ENCODE measurements at regions not wholly inside any gene's neighbourhood (a gene's known extent, or its start where the extent isn't known, plus 50 kb on each side); places are given as distances from the start of the nearest gene placed in this dataset.

DNA sequence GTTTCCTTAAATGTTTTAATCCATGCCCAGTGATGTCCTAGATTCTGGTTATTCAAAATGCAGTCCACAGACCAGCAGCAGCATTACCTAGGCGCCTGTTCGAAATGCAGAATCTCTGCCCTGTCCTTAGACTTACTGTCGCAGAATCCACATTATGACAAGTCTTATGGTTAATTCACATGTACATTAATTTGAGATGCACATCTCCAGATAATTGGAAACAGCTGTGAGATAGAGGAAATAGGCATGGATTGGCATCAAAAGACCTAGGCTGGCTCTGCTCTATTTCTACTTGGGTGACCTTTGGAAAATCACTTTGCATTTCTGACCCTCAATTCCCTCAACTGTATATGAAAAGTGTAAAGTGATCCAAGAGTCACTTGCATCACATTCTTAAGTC is 700.7 kb downstream of the DIAPH3 start:
- no peaks in the 10 kb centered on the region for H3K4me1 ChIP-seq (ENCODE audit: control insufficient read depth in 4 of 4, insufficient read depth in 4 of 4, low read length in 3 of 4)
- peaks cover 0 to 5% (median 0%) of the 10 kb centered on the region in 4 donors for H3K27me3 ChIP-seq (ENCODE audit: control insufficient read depth in 4 of 4, insufficient read depth in 4 of 4, low read length in 3 of 4)
- no peak overlapping the region for H3K4me3 ChIP-seq (ENCODE audit: low read depth in 1 of 3, low read length in 3 of 3)
- WGBS = 90% methylated on average over 3 of the region's 3 CpGs
- H3K27ac ChIP-seq (ENCODE audit: low read depth in 1 of 2, low read length in 2 of 2) = no peak overlapping the region
- DNase-seq (ENCODE audit: low spot score) = no peak
- H3K36me3 ChIP-seq (ENCODE audit: control insufficient read depth in 4 of 4, insufficient read depth in 3 of 4, low read depth in 1 of 4, low read length in 3 of 4) = no peaks in the 10 kb centered on the region
- no peaks in the 10 kb centered on the region for H3K9me3 ChIP-seq (ENCODE audit: control insufficient read depth in 4 of 4, low read length in 3 of 4)
- no peak overlapping the region for H3K9ac ChIP-seq (ENCODE audit: low read depth in 1 of 2, low read length in 2 of 2)
- no peak for TF ChIP-seq CTCF (IDR thresholded peaks at IDR 0.05; ENCODE audit: low read depth, low read length, missing input control)
- TF ChIP-seq JUND (IDR thresholded peaks at IDR 0.05) = no peak
- TF ChIP-seq, protein P1, sequence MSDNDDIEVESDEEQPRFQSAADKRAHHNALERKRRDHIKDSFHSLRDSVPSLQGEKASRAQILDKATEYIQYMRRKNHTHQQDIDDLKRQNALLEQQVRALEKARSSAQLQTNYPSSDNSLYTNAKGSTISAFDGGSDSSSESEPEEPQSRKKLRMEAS (IDR thresholded peaks at IDR 0.05) = no peak
- no peak for TF ChIP-seq EGR1 (IDR thresholded peaks at IDR 0.05; ENCODE audit: low read depth in 2 of 2)
- TF ChIP-seq GABPA (IDR thresholded peaks at IDR 0.05 in 1 of 2, conservative IDR thresholded peaks at IDR 0.05 in 1 of 2) = no peak
- TF ChIP-seq YY1 (IDR thresholded peaks at IDR 0.05) = no peak
- TF ChIP-seq SP1 (IDR thresholded peaks at IDR 0.05) = no peak
- no peak for TF ChIP-seq HNF4A (conservative IDR thresholded peaks at IDR 0.05)
- TF ChIP-seq NR2F2 (IDR thresholded peaks at IDR 0.05) = no peak
- no peak for TF ChIP-seq TAF1 (conservative IDR thresholded peaks at IDR 0.05)
- TF ChIP-seq ATF3 (IDR thresholded peaks at IDR 0.05) = no peak
- TF ChIP-seq, protein P2, sequence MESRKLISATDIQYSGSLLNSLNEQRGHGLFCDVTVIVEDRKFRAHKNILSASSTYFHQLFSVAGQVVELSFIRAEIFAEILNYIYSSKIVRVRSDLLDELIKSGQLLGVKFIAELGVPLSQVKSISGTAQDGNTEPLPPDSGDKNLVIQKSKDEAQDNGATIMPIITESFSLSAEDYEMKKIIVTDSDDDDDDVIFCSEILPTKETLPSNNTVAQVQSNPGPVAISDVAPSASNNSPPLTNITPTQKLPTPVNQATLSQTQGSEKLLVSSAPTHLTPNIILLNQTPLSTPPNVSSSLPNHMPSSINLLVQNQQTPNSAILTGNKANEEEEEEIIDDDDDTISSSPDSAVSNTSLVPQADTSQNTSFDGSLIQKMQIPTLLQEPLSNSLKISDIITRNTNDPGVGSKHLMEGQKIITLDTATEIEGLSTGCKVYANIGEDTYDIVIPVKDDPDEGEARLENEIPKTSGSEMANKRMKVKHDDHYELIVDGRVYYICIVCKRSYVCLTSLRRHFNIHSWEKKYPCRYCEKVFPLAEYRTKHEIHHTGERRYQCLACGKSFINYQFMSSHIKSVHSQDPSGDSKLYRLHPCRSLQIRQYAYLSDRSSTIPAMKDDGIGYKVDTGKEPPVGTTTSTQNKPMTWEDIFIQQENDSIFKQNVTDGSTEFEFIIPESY (IDR thresholded peaks at IDR 0.05) = no peak
- TF ChIP-seq FOXA1 (IDR thresholded peaks at IDR 0.05) = no peak
- TF ChIP-seq FOXA2 (IDR thresholded peaks at IDR 0.05) = no peak
- TF ChIP-seq HNF4G (IDR thresholded peaks at IDR 0.05) = no peak
- TF ChIP-seq RXRA (IDR thresholded peaks at IDR 0.05) = no peak
- no peak for TF ChIP-seq RAD21 (IDR thresholded peaks at IDR 0.05)
- no peak for TF ChIP-seq REST (IDR thresholded peaks at IDR 0.05)
